WTC11 (cell line): ENCODE measurements at regions not wholly inside any gene's neighbourhood (a gene's known extent, or its start where the extent isn't known, plus 50 kb on each side); places are given as distances from the start of the nearest gene placed in this dataset.

Experiments
- ATAC-seq: fragments of 200-7000 bp; cut with Tn5 transposase; 2 replicates; pipeline ENCODE4 v1.10.0; 2021; ENCODE audit warnings: mild to moderate bottlenecking, moderate library complexity
- CTCF ChIA-PET: fragments of 300-600 bp; sonication (Branson Sonifier 250); formaldehyde crosslinking; loops from one replicate; lab custom pipeline; 2021; ENCODE audit warnings: antibody characterized with exemption; lab: Charles Lee
- POLR2A ChIA-PET: fragments of 350-600 bp; sonication (Branson Sonifier 250); formaldehyde crosslinking; loops from one replicate; lab custom pipeline; 2021; ENCODE audit warnings: antibody characterized with exemption; lab: Charles Lee
- DNase-seq: peaks from one replicate; pipeline ENCODE4 v3.0.0; 2021; ENCODE audit warnings: low spot score
- H3K27ac Mint-ChIP-seq: 2 replicates; pipeline ENCODE4 v1.8.0; 2021; ENCODE audit warnings: mixed read lengths
- H3K27me3 Mint-ChIP-seq: 2 replicates; pipeline ENCODE4 v1.8.0; 2021; ENCODE audit warnings: low read depth, mild to moderate bottlenecking, moderate library complexity, mixed read lengths
- H3K36me3 Mint-ChIP-seq: 2 replicates; pipeline ENCODE4 v1.8.0; 2021; ENCODE audit warnings: mixed read lengths
- H3K4me1 Mint-ChIP-seq: 2 replicates; pipeline ENCODE4 v1.8.0; 2022; ENCODE audit warnings: mixed read lengths
- H3K4me3 Mint-ChIP-seq: 2 replicates; pipeline ENCODE4 v1.8.0; 2021; ENCODE audit warnings: mild to moderate bottlenecking, moderate library complexity, mixed read lengths
- H3K9me3 Mint-ChIP-seq: 2 replicates; pipeline ENCODE4 v1.8.0; 2021; ENCODE audit warnings: mixed read lengths
- AFF4 ChIP-seq: sonication (generic); formaldehyde crosslinking; IDR thresholded peaks from 2 replicates; pipeline ENCODE4 v1.8.1; 2023; ENCODE audit warnings: mild to moderate bottlenecking, missing genetic modification reagents, borderline replicate concordance
- AR ChIP-seq: fragments of 250-450 bp; sonication (Bioruptor Pico); IDR thresholded peaks from 2 replicates; pipeline ENCODE4 v1.9.0; 2021; ENCODE audit warnings: mild to moderate bottlenecking
- CBFB ChIP-seq: sonication (generic); formaldehyde crosslinking; IDR thresholded peaks from 2 replicates; pipeline ENCODE4 v1.8.1; 2022; ENCODE audit warnings: mild to moderate bottlenecking, low read depth, missing genetic modification reagents
- CREM ChIP-seq: sonication (generic); formaldehyde crosslinking; IDR thresholded peaks from 2 replicates; pipeline ENCODE4 v1.8.1; 2022; ENCODE audit warnings: mild to moderate bottlenecking, missing genetic modification reagents, moderate library complexity
- GABPB1 ChIP-seq: sonication (generic); formaldehyde crosslinking; IDR thresholded peaks from 2 replicates; pipeline ENCODE4 v1.8.1; 2023; ENCODE audit warnings: mild to moderate bottlenecking, missing genetic modification reagents
- IRF2 ChIP-seq: sonication (generic); formaldehyde crosslinking; IDR thresholded peaks from 2 replicates; pipeline ENCODE4 v1.8.0; 2022; ENCODE audit warnings: low read depth, missing genetic modification reagents, borderline replicate concordance
- NFYB ChIP-seq: sonication (generic); formaldehyde crosslinking; conservative IDR thresholded peaks from 2 replicates; pipeline ENCODE4 v1.8.0; 2022; ENCODE audit warnings: low read depth, missing genetic modification reagents
- OVOL2 ChIP-seq: fragments of 250-450 bp; sonication (Bioruptor Pico); IDR thresholded peaks from 2 replicates; pipeline ENCODE4 v1.9.0; 2021; ENCODE audit warnings: mild to moderate bottlenecking, borderline replicate concordance
- SMAD4 ChIP-seq: sonication (generic); formaldehyde crosslinking; IDR thresholded peaks from 2 replicates; pipeline ENCODE4 v1.8.0; 2022; ENCODE audit warnings: mild to moderate bottlenecking, missing genetic modification reagents
- TCF7 ChIP-seq: sonication (generic); formaldehyde crosslinking; IDR thresholded peaks from 2 replicates; pipeline ENCODE4 v1.8.0; 2022; ENCODE audit warnings: mild to moderate bottlenecking, low read depth, missing genetic modification reagents, moderate library complexity
- ZNF281 ChIP-seq: sonication (generic); formaldehyde crosslinking; IDR thresholded peaks from 2 replicates; pipeline ENCODE4 v1.8.0; 2023; ENCODE audit warnings: mild to moderate bottlenecking, missing genetic modification reagents
- ZNF317 ChIP-seq: sonication (generic); formaldehyde crosslinking; IDR thresholded peaks from 2 replicates; pipeline ENCODE4 v1.8.1; 2023; ENCODE audit warnings: low read depth, mild to moderate bottlenecking, moderate library complexity, missing genetic modification reagents, borderline replicate concordance
- TF ChIP-seq, protein P1 (sequence below): sonication (generic); formaldehyde crosslinking; IDR thresholded peaks from 2 replicates; pipeline ENCODE4 v1.8.1; 2022; ENCODE audit warnings: low read depth, missing genetic modification reagents, borderline replicate concordance

DNA sequence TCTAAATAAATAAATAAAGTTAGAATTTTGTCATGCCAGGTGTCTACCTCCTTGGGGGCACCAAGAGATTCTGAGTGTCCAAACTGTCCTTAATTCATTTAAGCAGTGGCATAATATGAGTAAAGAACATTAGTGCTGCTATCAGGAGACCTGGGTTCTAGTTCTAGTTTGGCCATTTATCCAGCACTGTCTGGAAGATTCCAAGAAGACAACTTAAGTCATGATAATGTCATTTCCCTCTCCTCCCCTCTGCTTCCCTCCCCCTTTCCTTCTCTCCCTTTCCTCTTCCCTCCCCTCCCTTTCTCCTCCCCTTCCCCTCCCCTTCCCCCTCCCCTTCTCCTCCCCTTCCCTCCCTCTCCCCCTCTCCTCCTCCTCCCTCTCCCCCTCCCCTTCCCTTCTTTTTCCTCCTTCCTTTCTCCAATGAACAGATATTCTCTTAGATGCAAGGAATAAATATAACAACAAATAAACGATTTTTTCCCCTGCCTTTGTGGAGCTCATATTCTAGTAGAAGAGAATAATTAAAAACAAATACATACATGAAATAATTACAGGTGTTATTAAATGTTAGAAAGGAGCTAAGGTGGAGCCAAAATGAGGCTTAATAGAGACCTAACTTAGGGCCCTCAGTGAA is 90.8 kb downstream of the NMUR2 start:
- ChIA-PET CTCF (interaction anchor here (1.7 kb wide), 1 partner anchor 35 kb away, joined by 7 read pairs; no protein-coding TSS in a partner anchor), POLR2A (no interaction called here)
- no peak overlapping the region for H3K27ac Mint-ChIP-seq
- no peaks in the 10 kb centered on the region for H3K36me3 Mint-ChIP-seq
- no peaks in the 10 kb centered on the region for H3K4me1 Mint-ChIP-seq
- TF ChIP-seq GABPB1 (CRISPR knock-in tag) = no peak
- TF ChIP-seq, all 79 proteins: peak for 0
- Mint-ChIP-seq H3K9me3 (no peaks in the 10 kb centered on the region), H3K4me3 (no peak overlapping the region), H3K27me3 (peaks cover 16% of the 10 kb centered on the region)
- no peak for ATAC-seq
- no peak for DNase-seq

DNA sequence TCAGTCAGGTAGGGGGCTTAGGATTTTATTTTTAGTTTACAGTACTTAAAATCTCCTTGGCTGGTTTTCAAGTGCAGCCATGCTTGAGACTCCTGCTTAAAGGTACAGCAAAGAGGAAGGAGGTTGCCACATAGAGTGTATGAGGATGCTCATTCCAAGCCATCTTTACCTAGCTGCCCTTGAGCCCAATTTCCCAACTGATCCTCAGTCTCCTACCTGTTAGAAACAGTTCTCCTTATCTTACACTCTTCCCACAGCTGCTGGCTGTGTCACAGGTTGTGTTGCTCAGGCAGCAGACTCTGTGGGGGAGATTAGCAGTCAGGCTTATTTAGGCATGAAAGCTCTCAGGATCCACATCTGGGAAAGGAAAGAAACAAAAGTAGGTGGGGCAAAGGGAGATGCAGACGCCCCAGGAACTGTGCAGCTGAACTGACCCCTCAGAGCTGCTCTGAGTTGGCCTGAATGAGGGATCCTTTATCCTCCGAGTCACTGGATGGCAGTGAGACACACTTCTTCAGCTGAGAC is 95.1 kb downstream of the NMUR2 start:
- POLR2A ChIA-PET = no interaction called here
- no peak for TF ChIP-seq SMAD4 (CRISPR knock-in tag)
- TF ChIP-seq NFYB (CRISPR knock-in tag) = no peak
- TF ChIP-seq, protein P1, sequence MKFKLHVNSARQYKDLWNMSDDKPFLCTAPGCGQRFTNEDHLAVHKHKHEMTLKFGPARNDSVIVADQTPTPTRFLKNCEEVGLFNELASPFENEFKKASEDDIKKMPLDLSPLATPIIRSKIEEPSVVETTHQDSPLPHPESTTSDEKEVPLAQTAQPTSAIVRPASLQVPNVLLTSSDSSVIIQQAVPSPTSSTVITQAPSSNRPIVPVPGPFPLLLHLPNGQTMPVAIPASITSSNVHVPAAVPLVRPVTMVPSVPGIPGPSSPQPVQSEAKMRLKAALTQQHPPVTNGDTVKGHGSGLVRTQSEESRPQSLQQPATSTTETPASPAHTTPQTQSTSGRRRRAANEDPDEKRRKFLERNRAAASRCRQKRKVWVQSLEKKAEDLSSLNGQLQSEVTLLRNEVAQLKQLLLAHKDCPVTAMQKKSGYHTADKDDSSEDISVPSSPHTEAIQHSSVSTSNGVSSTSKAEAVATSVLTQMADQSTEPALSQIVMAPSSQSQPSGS (CRISPR knock-in tag) = no peak
- TF ChIP-seq ZNF317 (CRISPR knock-in tag) = no peak
- no peaks in the 10 kb centered on the region for H3K9me3 Mint-ChIP-seq

GRCh38 chr5:152306386-152306785 is 98.7 kb downstream of the NMUR2 start:
- no peak for ATAC-seq
- Mint-ChIP-seq H3K4me1 (no peaks in the 10 kb centered on the region), H3K4me3 (no peak overlapping the region), H3K27ac (no peak overlapping the region), H3K36me3 (no peaks in the 10 kb centered on the region), H3K9me3 (no peaks in the 10 kb centered on the region), H3K27me3 (peaks cover 3% of the 10 kb centered on the region; the same call in 1 of the 2 replicates)
- TF ChIP-seq IRF2 (no peak), CREM (CRISPR knock-in tag) (no peak), AR (no peak), ZNF281 (CRISPR knock-in tag) (no peak), CBFB (CRISPR knock-in tag) (no peak), OVOL2 (CRISPR knock-in tag) (no peak), TCF7 (CRISPR knock-in tag) (no peak), AFF4 (CRISPR knock-in tag) (no peak)
- DNase-seq = no peak
- CTCF ChIA-PET = no interaction called here
- POLR2A ChIA-PET = no interaction called here

More for the DNA sequence above, 95.1 kb downstream of the NMUR2 start:
- Mint-ChIP-seq H3K36me3 (no peaks in the 10 kb centered on the region), H3K4me1 (no peaks in the 10 kb centered on the region), H3K4me3 (no peak overlapping the region), H3K27ac (no peak overlapping the region), H3K27me3 (peaks cover 6% of the 10 kb centered on the region)
- DNase-seq = no peak
- peak; percentile 34; the same call in 1 of the 2 replicates for ATAC-seq
- CTCF ChIA-PET = no interaction called here
